ENCODE measurements at regions not wholly inside any gene's neighbourhood (a gene's known extent, or its start where the extent isn't known, plus 50 kb on each side); places are given as distances from the start of the nearest gene placed in this dataset.

DNA sequence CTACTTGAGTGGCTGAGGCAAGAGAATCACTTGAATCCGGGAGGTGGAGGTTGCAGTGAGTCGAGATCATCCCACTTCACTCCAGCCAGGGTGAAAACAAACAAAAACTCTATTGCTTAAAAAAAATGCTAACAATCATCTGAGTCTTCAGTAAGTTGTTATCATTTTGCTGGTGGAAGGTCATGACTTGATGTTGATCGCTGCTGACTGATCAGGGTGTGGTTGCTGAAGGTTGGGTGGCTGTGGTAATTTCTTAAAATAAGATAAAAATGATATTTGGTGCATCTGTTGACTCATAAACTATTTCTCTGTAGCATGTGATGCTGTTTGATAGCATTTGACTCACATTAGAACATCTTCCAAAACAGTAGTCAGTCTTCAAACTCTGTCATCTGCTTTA, 349.4 kb upstream of the PAPPA start:
- Histone ChIP-seq H3K79me2 (ENCODE audit: low read length) (no peaks in the 10 kb centered on the region), H3K27me3 (ENCODE audit: low read depth, low read length) (no peaks in the 10 kb centered on the region), H2AFZ (ENCODE audit: low read depth, low read length) (no peak overlapping the region), H3K36me3 (replicated peaks; ENCODE audit: low read depth, low read length) (no peaks in the 10 kb centered on the region), H3K4me1 (ENCODE audit: low read length) (no peaks in the 10 kb centered on the region), H3K4me2 (ENCODE audit: low read length) (no peak overlapping the region), H3K9me3 (ENCODE audit: insufficient read depth, low read length) (no peaks in the 10 kb centered on the region), H3K4me3 (ENCODE audit: low read length) (no peak overlapping the region), H3K9ac (ENCODE audit: low read length) (no peak overlapping the region), H4K20me1 (ENCODE audit: insufficient read depth, low read length) (no peaks in the 10 kb centered on the region), H3K27ac (ENCODE audit: low read length) (no peak overlapping the region)
- TF ChIP-seq, protein P1, sequence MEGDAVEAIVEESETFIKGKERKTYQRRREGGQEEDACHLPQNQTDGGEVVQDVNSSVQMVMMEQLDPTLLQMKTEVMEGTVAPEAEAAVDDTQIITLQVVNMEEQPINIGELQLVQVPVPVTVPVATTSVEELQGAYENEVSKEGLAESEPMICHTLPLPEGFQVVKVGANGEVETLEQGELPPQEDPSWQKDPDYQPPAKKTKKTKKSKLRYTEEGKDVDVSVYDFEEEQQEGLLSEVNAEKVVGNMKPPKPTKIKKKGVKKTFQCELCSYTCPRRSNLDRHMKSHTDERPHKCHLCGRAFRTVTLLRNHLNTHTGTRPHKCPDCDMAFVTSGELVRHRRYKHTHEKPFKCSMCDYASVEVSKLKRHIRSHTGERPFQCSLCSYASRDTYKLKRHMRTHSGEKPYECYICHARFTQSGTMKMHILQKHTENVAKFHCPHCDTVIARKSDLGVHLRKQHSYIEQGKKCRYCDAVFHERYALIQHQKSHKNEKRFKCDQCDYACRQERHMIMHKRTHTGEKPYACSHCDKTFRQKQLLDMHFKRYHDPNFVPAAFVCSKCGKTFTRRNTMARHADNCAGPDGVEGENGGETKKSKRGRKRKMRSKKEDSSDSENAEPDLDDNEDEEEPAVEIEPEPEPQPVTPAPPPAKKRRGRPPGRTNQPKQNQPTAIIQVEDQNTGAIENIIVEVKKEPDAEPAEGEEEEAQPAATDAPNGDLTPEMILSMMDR (IDR thresholded peaks at IDR 0.05; ENCODE audit: low read depth, low read length) = no peak
- TF ChIP-seq EZH2phosphoT487 (IDR thresholded peaks at IDR 0.05; ENCODE audit: low read depth) = no peak

DNA sequence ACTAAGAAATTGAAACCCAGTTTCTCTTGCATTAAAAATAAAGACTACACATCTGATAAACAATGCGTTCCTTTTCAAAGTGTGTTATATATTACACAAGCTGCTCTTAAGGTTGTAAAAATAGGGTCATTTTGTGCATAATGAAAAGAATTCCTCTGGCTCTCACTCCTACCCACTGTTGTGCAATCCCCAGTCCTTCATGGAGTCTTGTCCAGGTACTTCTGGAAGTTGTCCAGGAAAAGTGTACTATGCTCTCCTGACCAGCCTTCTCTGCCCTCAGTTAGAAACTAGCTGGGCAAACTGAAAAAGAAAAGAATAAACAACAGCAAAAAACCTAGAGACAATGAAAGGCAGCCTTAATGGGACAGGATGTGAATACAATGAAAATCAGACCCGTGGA, 345.5 kb upstream of the PAPPA start:
- no peaks in the 10 kb centered on the region for H3K79me2 ChIP-seq (ENCODE audit: low read length)
- no peak overlapping the region for H3K9ac ChIP-seq (ENCODE audit: low read length)
- H4K20me1 ChIP-seq (ENCODE audit: insufficient read depth, low read length) = no peaks in the 10 kb centered on the region
- H3K27ac ChIP-seq (ENCODE audit: low read length) = no peak overlapping the region
- H3K4me1 ChIP-seq (ENCODE audit: low read length) = no peaks in the 10 kb centered on the region
- no peaks in the 10 kb centered on the region for H3K9me3 ChIP-seq (ENCODE audit: insufficient read depth, low read length)
- H3K27me3 ChIP-seq (ENCODE audit: low read depth, low read length) = no peaks in the 10 kb centered on the region
- no peak overlapping the region for H3K4me2 ChIP-seq (ENCODE audit: low read length)
- no peaks in the 10 kb centered on the region for H3K36me3 ChIP-seq (replicated peaks; ENCODE audit: low read depth, low read length)
- H2AFZ ChIP-seq (ENCODE audit: low read depth, low read length) = no peak overlapping the region
- H3K4me3 ChIP-seq (ENCODE audit: low read length) = no peak overlapping the region
- TF ChIP-seq, protein P1 (IDR thresholded peaks at IDR 0.05; ENCODE audit: low read depth, low read length) = no peak
- TF ChIP-seq EZH2phosphoT487 (IDR thresholded peaks at IDR 0.05; ENCODE audit: low read depth) = no peak

DNA sequence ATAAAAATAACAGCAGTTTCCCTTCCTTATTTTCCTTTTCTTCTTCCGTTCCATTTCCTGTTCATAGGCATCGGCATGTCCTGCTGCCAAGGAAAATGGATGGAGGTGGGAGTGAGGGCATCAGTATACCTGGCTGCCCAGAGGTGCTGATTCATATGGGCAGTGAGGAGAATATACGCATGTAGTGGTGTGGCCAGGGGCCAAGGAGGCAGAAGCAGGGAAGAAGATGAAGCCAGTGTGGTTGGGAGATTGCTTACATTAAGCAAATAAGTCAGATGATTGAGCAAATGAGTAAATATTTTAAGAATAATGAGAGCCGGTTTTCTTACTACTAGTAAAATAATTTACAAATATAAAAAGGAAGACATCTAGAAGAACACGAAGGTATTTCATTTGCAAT, 344.9 kb upstream of the PAPPA start:
- no peak overlapping the region for H2AFZ ChIP-seq (ENCODE audit: low read depth, low read length)
- no peaks in the 10 kb centered on the region for H3K4me1 ChIP-seq (ENCODE audit: low read length)
- H4K20me1 ChIP-seq (ENCODE audit: insufficient read depth, low read length) = no peaks in the 10 kb centered on the region
- H3K79me2 ChIP-seq (ENCODE audit: low read length) = no peaks in the 10 kb centered on the region
- no peak overlapping the region for H3K4me2 ChIP-seq (ENCODE audit: low read length)
- H3K36me3 ChIP-seq (replicated peaks; ENCODE audit: low read depth, low read length) = no peaks in the 10 kb centered on the region
- no peaks in the 10 kb centered on the region for H3K27me3 ChIP-seq (ENCODE audit: low read depth, low read length)
- no peaks in the 10 kb centered on the region for H3K9me3 ChIP-seq (ENCODE audit: insufficient read depth, low read length)
- no peak overlapping the region for H3K4me3 ChIP-seq (ENCODE audit: low read length)
- no peak for TF ChIP-seq EZH2phosphoT487 (IDR thresholded peaks at IDR 0.05; ENCODE audit: low read depth)
- TF ChIP-seq, protein P1 (IDR thresholded peaks at IDR 0.05; ENCODE audit: low read depth, low read length) = no peak
- no peak overlapping the region for H3K9ac ChIP-seq (ENCODE audit: low read length)
- no peak overlapping the region for H3K27ac ChIP-seq (ENCODE audit: low read length)

DNA sequence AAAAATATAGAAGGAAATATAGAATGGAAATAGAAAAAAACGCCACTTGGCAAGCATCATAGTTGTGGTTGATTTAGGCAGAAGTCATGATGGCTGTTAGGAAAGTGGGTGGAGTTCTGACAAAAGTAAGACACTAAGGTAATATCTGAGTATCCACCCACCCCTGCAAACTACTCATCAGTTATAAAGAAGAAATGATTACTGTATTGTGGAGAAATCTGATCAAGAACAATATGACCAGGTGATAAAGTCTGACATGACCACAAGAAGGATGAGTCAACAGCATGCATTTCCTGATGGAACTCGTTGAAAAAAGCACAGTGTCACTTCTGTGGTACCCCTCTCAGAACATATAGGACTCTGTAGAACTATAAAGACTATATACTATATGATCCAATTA, 343.4 kb upstream of the PAPPA start:
- Histone ChIP-seq H3K27ac (ENCODE audit: low read length) (no peak overlapping the region), H3K4me1 (ENCODE audit: low read length) (no peaks in the 10 kb centered on the region), H3K79me2 (ENCODE audit: low read length) (no peaks in the 10 kb centered on the region), H3K4me2 (ENCODE audit: low read length) (no peak overlapping the region), H3K4me3 (ENCODE audit: low read length) (no peak overlapping the region), H4K20me1 (ENCODE audit: insufficient read depth, low read length) (no peaks in the 10 kb centered on the region), H3K9ac (ENCODE audit: low read length) (no peak overlapping the region), H3K27me3 (ENCODE audit: low read depth, low read length) (no peaks in the 10 kb centered on the region), H3K36me3 (replicated peaks; ENCODE audit: low read depth, low read length) (no peaks in the 10 kb centered on the region), H2AFZ (ENCODE audit: low read depth, low read length) (no peak overlapping the region), H3K9me3 (ENCODE audit: insufficient read depth, low read length) (no peaks in the 10 kb centered on the region)
- no peak for TF ChIP-seq EZH2phosphoT487 (IDR thresholded peaks at IDR 0.05; ENCODE audit: low read depth)
- TF ChIP-seq, protein P1 (IDR thresholded peaks at IDR 0.05; ENCODE audit: low read depth, low read length) = no peak

Measured in OCI-LY3 (cell line).